ENCODE measurements at regions not wholly inside any gene's neighbourhood (a gene's known extent, or its start where the extent isn't known, plus 50 kb on each side); places are given as distances from the start of the nearest gene placed in this dataset.

- CTCF ChIA-PET, result no interaction called here
- Histone ChIP-seq H3K27ac (ENCODE audit: low read depth in 2 of 2, low read length in 1 of 2) (no peak overlapping the region), H3K9me3 (peaks cover 3% of the 10 kb centered on the region; the same call in 1 of the 2 replicates), H3K9me2 (no peaks in the 10 kb centered on the region), H3K27me3 (ENCODE audit: insufficient read depth) (no peaks in the 10 kb centered on the region), H3F3A (replicated peaks; ENCODE audit: insufficient read depth) (no peaks in the 10 kb centered on the region), H3K79me2 (ENCODE audit: insufficient read depth) (no peaks in the 10 kb centered on the region), H4K20me1 (ENCODE audit: insufficient read depth) (no peaks in the 10 kb centered on the region), H3K4me3 (ENCODE audit: low read depth in 2 of 2, low read length in 1 of 2) (no peak overlapping the region), H3K4me1 (ENCODE audit: control insufficient read depth in 1 of 2, insufficient read depth in 2 of 2, low read depth in 1 of 2, low read length in 1 of 2) (peaks cover 0 to 3% of the 10 kb centered on the region in 2 experiments; a peak in 1 of 4 replicates), H3K9ac (no peak overlapping the region), H3K36me3 (replicated peaks in 1 of 2; ENCODE audit: control insufficient read depth in 1 of 2, insufficient read depth in 2 of 2, low read length in 1 of 2) (no peaks in the 10 kb centered on the region), H2AFZ (ENCODE audit: low read depth) (no peak overlapping the region), H3K4me2 (no peak overlapping the region)
- POLR2A ChIA-PET, result no interaction called here
- TF ChIP-seq, protein P1, sequence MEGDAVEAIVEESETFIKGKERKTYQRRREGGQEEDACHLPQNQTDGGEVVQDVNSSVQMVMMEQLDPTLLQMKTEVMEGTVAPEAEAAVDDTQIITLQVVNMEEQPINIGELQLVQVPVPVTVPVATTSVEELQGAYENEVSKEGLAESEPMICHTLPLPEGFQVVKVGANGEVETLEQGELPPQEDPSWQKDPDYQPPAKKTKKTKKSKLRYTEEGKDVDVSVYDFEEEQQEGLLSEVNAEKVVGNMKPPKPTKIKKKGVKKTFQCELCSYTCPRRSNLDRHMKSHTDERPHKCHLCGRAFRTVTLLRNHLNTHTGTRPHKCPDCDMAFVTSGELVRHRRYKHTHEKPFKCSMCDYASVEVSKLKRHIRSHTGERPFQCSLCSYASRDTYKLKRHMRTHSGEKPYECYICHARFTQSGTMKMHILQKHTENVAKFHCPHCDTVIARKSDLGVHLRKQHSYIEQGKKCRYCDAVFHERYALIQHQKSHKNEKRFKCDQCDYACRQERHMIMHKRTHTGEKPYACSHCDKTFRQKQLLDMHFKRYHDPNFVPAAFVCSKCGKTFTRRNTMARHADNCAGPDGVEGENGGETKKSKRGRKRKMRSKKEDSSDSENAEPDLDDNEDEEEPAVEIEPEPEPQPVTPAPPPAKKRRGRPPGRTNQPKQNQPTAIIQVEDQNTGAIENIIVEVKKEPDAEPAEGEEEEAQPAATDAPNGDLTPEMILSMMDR (IDR thresholded peaks at IDR 0.05), result no peak
- TF ChIP-seq REST (IDR thresholded peaks at IDR 0.05; ENCODE audit: low read depth, low read length) (no peak), RFX5 (IDR thresholded peaks at IDR 0.05; ENCODE audit: low read length) (no peak), EZH2phosphoT487 (IDR thresholded peaks at IDR 0.05; ENCODE audit: borderline replicate concordance, low read depth) (no peak), FOXM1 (IDR thresholded peaks at IDR 0.05; ENCODE audit: low read depth) (no peak), TEAD4 (IDR thresholded peaks at IDR 0.05; ENCODE audit: borderline replicate concordance, insufficient read depth) (no peak), SIN3A (IDR thresholded peaks at IDR 0.05; ENCODE audit: borderline replicate concordance, low read depth, low read length) (no peak), CHD2 (IDR thresholded peaks at IDR 0.05; ENCODE audit: low read length, partially characterized antibody) (no peak), NFIC (IDR thresholded peaks at IDR 0.05; ENCODE audit: borderline replicate concordance) (no peak), GATA2 (CRISPR knock-in tag; IDR thresholded peaks at IDR 0.05) (no peak), RAD21 (IDR thresholded peaks at IDR 0.05; ENCODE audit: low read length) (no peak), USF1 (IDR thresholded peaks at IDR 0.05; ENCODE audit: borderline replicate concordance, low read depth) (no peak), POLR2AphosphoS5 (IDR thresholded peaks at IDR 0.05; ENCODE audit: low read depth, low read length) (no peak), SMC3 (IDR thresholded peaks at IDR 0.05; ENCODE audit: low read depth, low read length) (no peak), FOSL2 (IDR thresholded peaks at IDR 0.05; ENCODE audit: borderline replicate concordance, low read depth) (no peak)
- TF ChIP-seq, protein P2, sequence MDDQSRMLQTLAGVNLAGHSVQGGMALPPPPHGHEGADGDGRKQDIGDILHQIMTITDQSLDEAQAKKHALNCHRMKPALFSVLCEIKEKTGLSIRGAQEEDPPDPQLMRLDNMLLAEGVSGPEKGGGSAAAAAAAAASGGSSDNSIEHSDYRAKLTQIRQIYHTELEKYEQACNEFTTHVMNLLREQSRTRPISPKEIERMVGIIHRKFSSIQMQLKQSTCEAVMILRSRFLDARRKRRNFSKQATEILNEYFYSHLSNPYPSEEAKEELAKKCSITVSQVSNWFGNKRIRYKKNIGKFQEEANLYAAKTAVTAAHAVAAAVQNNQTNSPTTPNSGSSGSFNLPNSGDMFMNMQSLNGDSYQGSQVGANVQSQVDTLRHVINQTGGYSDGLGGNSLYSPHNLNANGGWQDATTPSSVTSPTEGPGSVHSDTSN (IDR thresholded peaks at IDR 0.05), result no peak
- TF ChIP-seq, protein P3, sequence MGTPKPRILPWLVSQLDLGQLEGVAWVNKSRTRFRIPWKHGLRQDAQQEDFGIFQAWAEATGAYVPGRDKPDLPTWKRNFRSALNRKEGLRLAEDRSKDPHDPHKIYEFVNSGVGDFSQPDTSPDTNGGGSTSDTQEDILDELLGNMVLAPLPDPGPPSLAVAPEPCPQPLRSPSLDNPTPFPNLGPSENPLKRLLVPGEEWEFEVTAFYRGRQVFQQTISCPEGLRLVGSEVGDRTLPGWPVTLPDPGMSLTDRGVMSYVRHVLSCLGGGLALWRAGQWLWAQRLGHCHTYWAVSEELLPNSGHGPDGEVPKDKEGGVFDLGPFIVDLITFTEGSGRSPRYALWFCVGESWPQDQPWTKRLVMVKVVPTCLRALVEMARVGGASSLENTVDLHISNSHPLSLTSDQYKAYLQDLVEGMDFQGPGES (IDR thresholded peaks at IDR 0.05; ENCODE audit: low read depth, low read length), result no peak
- TF ChIP-seq, protein P4, sequence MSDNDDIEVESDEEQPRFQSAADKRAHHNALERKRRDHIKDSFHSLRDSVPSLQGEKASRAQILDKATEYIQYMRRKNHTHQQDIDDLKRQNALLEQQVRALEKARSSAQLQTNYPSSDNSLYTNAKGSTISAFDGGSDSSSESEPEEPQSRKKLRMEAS (IDR thresholded peaks at IDR 0.05; ENCODE audit: low read depth), result no peak
- TF ChIP-seq, protein P5, sequence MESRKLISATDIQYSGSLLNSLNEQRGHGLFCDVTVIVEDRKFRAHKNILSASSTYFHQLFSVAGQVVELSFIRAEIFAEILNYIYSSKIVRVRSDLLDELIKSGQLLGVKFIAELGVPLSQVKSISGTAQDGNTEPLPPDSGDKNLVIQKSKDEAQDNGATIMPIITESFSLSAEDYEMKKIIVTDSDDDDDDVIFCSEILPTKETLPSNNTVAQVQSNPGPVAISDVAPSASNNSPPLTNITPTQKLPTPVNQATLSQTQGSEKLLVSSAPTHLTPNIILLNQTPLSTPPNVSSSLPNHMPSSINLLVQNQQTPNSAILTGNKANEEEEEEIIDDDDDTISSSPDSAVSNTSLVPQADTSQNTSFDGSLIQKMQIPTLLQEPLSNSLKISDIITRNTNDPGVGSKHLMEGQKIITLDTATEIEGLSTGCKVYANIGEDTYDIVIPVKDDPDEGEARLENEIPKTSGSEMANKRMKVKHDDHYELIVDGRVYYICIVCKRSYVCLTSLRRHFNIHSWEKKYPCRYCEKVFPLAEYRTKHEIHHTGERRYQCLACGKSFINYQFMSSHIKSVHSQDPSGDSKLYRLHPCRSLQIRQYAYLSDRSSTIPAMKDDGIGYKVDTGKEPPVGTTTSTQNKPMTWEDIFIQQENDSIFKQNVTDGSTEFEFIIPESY (IDR thresholded peaks at IDR 0.05; ENCODE audit: borderline replicate concordance, low read depth), result no peak
- 2% methylated on average over 2 of the region's 2 CpGs for WGBS (ENCODE audit: low lambda C conversion rate)
- no peak for DNase-seq
These were observed 108.1 kb upstream of the COG2 start for GRCh38 chr1:230534224-230534623.
